Bone marrow (tissue), 2 donors: ENCODE measurements at regions not wholly inside any gene's neighbourhood (a gene's known extent, or its start where the extent isn't known, plus 50 kb on each side); places are given as distances from the start of the nearest gene placed in this dataset.
"Not testable (repeated sequence)": the region's sequence is repeated elsewhere in the genome, so short reads cannot be mapped to it uniquely, and the experiment has no call there.

ENCODE experiments used
- DNase-seq, 2 donors: peaks; one replicate each; lab custom pipeline; 2025; lab: John Stamatoyannopoulos, UW

DNA sequence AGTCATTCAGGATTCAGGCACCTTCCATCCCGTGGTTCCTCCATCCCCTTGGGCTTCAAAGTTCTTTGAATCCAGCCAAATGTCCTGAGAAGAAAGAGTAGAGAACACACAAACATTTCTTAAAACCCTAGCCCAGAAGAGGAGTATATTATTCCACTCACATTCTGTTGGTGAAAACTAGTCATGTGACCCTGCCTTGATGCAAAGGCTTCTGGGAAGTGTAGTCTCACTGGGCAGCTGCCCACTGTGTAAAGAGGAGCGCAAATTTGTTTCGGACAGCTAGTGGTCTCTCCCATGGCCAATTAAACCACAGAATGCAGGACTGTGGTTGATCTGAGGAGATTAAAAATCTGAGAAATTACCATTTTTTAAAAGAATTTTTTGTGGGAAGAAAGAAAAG, 304.4 kb downstream of the SUCLA2 start:
- DNase-seq = no peak

DNA sequence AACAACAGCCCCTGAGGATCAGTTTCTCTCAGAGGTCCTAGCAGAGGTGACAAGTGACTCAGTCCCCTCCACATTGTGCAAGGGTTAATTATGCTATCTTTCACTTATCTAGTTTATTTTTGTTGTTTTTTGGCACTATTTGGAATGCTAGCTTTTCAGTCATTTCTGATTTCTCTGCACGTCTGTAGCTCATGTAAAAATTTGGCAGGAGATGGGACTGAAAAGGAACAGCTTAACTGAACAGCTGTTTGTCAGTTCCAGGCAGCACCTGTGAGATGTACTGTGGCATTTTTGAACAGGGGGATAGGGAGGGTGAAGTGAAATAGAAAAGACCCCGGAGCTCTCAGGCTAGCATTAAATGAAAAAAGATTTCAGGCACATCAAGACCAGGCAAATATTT, 313.5 kb downstream of the SUCLA2 start:
- DNase-seq = no peak

GRCh38 chr13:47685156-47685555, 315.9 kb downstream of the SUCLA2 start:
- DNase-seq = not testable (repeated sequence)

DNA sequence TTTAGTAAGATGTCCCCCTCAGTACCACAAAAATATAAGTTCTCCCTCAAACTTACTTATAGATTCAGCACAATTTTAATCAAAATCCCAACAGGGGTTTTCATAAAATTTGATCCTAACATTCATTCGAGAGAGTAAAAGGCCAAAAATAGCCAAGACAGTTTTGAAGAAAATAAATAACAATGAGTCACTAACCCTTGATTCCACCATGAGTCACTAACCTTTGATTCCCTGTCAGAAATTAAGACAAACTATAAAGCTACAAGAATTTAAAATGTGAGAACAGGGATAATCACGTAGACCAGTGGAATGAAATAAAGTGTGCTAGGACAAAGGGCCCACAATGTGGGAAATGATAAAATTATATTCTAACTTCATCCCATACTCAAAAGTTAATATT, 320.3 kb downstream of the SUCLA2 start:
- no peak for DNase-seq

DNA sequence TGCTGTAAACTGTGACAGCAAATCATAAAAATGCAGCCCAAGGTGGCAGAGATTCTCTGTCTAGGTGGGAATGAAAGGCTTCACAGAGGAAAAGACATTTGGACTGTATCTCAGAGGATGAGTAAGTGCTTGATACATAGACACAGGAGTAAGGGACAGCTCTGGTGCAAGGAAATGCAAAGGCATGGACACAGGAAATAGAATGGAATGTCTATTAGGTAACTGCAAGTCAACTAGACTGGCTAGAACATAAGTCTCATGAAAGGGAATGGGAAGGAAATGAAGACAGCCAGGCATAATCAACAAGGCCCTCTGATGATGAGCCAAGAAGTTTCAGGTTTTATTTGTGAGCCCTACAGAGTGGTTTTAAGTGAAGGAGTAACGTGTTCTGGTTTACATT, 321.7 kb downstream of the SUCLA2 start:
- DNase-seq = no peak

GRCh38 chr13:47678201-47678968, 322.7 kb downstream of the SUCLA2 start:
- DNase-seq = no peak

GRCh38 chr13:47675871-47676270, 325.2 kb downstream of the SUCLA2 start:
- DNase-seq = no peak

- no peak for DNase-seq
These were observed 327.8 kb downstream of the SUCLA2 start for GRCh38 chr13:47673009-47673850.

DNA sequence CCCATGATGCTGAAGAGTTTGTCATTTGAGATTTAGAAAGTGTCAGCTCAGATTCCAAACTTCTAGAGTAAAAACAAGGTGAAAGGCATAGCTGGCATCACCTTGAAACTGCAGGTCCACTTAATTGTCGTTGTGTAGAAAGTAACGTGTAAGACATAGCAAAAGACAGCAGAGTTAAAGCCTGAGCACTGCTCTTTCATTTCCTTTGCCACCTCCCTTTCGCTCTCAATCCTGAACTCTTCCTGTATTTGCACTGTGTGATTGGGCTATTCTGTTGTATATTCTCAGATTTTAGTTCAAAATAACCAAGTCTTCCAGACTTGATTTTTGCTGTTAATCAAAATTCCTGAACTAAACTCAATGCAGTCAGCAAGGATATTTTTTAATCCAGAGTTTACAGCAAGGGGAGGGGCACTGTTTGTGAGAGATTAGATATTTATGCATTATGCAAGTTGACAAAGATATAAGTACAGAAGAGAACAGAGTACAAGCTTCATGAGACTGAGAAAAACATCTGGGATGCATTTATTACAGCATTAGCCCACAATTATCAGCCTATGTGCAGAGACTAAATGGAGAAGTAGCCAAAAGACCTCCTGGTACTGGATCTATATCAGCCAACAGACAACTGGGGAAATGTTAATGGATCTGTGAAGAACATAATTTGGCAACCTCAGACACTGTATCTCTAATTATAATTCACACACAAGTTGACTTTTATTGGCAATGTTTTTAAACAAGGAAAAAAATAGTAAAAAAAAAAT, 328.6 kb downstream of the SUCLA2 start:
- DNase-seq = no peak

DNA sequence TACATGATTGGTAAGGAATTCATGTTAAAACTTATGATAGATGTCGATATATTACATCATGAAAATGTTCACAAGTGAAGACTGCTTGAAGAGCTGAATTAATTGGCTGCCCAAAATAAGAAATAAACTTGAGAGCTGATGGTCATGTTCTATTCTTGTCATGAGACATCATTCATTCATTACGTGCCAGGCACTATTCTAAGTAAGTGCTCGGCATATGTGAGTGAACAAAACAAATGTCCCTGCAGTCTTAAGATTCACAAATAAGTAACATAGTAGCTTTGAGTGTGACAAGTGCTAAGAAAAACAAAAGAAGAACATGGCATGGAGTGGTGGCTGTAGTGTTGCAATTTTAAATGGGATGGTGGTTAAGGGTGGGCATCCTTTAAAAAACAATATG, 329.3 kb downstream of the SUCLA2 start:
- DNase-seq = no peak

- no peak for DNase-seq
These were observed 336.0 kb downstream of the SUCLA2 start for GRCh38 chr13:47665043-47665442.

DNA sequence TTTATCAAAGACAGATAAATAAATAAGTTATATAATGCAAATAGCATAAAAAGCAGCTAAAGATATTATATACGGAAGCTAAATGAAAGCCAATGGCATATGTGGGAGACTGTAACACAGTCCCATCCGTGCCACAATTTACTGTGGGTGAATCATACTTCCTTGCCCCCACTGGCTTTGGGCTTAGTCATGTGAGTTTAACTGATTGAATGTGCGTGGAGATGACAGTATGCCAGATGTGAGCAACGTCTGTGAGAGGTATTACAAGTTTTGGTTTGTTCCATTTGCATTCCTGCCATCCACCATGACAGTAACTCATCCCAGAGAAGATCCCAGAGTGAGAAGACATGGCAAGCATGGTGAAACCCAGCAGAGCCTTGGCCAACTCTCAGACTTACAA, 340.0 kb downstream of the SUCLA2 start:
- no peak for DNase-seq

DNA sequence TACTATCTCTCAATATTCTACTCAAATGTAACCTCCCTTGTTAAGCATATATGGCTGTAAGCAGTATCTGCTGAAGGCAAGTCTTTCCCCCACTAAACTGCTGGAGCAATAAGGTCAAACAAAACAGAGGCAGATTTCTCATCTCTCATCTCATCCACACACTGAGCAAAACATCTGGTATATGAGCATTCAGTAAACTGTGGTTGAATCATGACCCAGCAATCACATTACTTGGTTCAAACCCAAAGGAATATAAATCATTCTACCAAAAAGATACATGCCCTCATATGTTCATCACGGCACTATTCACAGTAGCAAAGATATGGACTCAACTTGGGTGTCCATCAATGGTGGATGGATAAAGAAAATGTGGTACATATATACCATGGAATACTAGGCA, 344.4 kb downstream of the SUCLA2 start:
- DNase-seq = no peak

GRCh38 chr13:47650209-47650608, 350.9 kb downstream of the SUCLA2 start:
- no peak for DNase-seq

GRCh38 chr13:47647001-47647400, 354.1 kb downstream of the SUCLA2 start:
- DNase-seq = no peak

- no peak for DNase-seq
These were observed 354.8 kb downstream of the SUCLA2 start for GRCh38 chr13:47646298-47646697.

- no peak for DNase-seq
These were observed 361.2 kb downstream of the SUCLA2 start for GRCh38 chr13:47639738-47640447.

GRCh38 chr13:47638627-47639026, 362.4 kb downstream of the SUCLA2 start:
- no peak for DNase-seq

DNA sequence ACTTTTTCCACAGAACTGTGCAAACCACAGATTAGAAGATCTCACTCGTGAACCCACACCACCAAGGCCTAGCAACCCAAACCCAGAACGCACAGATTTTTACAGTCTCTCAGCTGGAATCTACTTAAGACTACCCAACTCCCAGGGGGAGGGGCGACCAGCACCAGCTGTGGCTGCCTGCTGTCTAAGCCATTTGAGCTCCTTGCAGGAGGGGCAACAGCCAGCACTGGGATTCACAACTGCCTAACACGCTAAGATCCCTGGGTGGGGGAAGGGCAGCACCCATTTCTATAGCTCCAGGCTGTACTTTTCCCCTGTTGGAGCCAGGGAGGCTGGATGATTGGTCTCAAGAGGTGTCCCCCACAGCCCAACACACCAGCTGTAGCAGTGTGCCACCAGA, 368.8 kb downstream of the SUCLA2 start:
- DNase-seq = no peak

DNA sequence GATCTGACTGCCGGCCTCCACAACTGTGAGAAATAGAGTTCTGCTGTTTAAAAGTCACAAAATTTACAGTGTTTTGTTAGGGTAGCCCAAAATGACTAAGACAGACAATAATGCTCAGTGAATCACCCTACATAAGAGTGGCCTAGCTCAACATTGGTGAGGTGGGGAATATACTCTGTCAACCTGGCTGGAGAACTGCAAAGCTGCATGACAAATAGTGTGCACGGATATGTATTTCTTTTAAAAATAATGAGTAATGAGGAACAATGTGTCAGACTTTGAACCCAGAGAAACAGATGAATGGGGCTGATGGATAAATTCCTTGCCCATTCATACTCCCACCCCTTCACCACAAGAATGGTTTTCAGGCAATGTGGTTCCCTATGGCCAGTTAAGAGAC, 372.4 kb downstream of the SUCLA2 start:
- no peak for DNase-seq

DNA sequence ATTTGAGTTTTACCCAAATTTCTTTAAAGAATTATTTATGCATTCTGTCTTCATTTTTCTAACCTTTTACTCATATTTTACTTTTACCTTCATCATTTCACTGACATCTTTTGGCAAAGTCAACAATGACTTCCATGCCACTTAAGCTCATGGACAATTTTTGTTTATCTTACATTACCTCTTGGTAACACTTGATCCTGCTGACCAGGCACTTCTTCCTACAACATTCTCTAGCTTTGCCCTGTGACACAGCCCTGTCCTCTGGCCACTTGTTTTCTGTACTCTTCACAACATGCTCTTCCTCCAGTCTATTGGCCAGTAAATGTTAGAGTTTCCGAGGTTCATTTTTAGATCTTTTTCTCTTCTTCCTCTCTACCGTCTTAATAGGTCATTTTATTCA, 377.2 kb downstream of the SUCLA2 start:
- no peak for DNase-seq

DNA sequence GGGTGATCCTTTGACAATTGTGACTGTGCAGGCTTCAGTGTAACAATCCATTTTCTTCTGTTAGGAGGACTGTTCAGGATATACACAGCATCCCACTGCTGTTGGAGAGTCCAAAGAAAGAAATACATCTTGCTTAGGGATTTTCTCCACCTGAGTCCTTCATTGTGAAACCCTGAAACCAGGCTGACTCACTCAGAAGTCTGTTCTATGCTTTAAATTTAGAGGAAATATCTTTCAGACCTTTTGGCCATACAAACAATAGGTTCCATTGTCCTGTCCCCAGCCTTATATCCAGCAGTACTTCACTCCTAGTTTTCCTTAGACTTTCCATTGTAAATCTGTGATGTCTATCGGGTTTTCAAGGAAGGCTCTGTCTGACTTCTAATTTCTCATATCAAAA, 379.1 kb downstream of the SUCLA2 start:
- no peak for DNase-seq
